GM21526 (cell line): ENCODE measurements at regions not wholly inside any gene's neighbourhood (a gene's known extent, or its start where the extent isn't known, plus 50 kb on each side); places are given as distances from the start of the nearest gene placed in this dataset.

Experiments used
- ATAC-seq: cut with Tn5 transposase; IDR thresholded peaks from one replicate; pipeline ENCODE4 v1.9.1; 2021; ENCODE audit warnings: moderate library complexity; ENCODE audit not compliant: unreplicated experiment, low FRiP score

DNA sequence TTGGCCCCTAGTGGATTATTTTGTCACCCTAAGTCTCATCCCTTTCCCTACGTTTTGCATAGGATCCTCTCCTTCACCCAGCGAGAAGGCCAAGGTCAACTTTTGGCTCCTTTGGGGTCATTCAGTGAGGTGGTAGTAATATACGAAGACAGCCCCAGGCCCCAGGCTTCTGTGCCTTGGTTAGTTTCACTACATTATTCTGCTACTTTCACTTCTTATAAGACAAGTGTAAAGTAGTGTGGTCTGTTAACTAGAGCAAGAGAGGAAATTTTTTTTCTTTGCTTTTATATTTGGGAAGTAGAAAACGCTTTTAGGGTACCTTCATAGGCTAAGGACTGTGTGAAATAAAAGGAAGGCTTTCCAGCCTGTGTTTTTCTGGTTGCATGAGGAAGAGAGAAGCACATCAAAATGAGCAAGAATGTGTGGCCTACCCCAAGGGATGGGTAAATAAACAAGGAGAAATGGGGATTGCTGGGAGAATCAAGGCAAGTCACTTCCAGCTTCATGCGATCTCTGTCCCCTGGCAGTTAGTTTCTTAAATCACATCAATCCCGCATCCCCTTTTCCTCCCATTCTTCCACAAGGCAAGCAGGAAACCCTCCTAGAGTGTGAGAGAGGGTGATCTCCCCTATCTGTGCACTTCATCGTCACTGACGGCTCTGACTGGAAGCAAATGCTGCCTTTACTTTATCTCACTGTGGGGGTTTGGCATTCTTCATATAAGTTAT lies 677.0 kb upstream of the WWC1 start:
- ATAC-seq, result no peak

DNA sequence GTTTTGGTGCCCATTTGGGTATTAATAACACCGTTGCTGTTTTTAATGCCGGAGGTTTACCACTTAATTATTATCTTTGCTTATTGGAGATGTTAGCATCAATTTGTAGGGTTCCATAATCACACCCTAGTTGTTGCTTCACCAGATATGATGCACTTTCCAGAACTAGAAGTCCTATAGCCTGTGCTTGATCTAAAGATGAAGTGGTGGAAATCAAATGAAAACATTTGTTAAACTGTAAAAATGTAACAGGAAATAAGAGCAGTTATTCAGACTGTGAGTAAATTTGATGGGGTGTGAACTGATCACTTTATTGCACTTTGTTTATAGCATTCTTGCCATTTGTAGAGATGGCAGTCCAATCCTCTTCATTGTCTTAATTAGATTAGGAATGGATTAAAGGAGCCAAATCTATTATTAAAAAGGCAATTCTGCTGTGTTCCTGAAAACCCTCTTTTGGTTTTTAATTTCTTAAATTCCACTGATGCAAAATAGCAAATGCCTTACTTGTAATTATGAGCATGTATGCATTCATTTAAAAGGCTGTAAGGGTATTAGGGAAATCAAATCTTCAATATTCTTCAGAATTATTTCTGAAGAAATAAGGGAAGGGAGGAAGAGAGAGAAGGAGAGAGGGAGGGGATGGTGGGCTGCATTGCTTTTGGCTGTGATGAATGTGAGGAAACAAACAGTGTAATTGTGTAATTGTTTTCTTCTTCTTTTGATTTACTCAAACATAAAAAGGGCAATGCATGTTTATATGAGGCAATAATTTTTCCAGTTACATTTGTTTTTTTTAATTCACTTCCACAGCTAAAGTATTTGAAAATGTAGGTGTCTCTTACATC lies 675.2 kb upstream of the WWC1 start:
- ATAC-seq, result no peak

GRCh38 chr5:167623354-167623753 lies 668.1 kb upstream of the WWC1 start:
- no peak for ATAC-seq

DNA sequence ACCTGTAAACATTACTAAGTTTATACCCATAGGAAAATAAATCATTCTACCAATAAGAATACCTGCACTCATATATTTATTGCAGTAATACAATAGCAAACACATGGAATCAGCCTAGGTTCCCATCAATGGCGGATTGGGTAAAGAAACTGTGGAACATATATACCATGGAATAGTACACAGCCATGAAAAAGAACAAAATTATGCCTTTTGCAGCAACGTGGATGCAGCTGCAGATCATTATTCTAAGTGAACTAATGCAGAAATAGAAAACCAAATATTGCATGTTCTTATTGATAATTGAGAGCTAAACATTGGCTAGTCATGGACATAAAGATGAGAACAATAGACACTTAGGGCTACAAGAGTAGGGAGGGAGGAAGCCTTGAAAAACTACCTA lies 667.4 kb upstream of the WWC1 start:
- ATAC-seq, result no peak

DNA sequence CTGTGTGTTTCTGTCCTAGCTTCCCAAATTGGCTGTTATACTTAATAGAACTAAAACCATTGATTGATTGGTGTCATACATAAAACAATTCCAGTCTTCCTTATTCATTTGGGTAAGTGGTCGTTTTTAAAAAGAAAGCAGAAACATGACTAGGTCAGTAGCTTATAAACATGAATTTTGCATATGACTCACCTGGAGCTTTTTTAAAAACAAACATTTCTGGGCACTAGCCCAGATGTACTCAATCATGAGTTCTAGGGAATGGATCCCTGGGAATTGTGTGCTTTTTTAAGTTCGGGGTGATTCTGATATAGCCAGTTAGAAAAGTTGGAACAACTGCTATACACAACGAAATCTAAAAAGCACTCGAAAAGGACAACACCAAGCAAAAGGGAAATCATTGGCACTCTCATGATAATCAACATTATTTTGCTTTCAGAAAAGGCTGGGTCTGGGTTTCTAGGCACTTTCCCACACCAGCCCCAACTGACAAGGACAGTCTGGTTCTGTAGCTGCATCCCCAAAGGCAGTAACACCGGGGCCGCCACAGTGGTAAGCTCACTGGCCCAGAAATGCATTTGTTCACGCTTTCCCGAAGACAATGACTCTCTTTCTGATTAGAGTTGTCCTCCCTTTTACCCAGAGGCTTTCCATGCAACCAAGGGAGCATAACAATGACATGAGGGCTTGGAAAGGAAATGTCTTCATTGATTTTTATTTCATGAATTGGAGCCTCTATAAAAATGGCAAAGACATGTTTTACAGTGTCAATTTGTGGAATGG lies 664.9 kb upstream of the WWC1 start:
- no peak for ATAC-seq

GRCh38 chr5:167629634-167630033 lies 661.8 kb upstream of the WWC1 start:
- no peak for ATAC-seq

DNA sequence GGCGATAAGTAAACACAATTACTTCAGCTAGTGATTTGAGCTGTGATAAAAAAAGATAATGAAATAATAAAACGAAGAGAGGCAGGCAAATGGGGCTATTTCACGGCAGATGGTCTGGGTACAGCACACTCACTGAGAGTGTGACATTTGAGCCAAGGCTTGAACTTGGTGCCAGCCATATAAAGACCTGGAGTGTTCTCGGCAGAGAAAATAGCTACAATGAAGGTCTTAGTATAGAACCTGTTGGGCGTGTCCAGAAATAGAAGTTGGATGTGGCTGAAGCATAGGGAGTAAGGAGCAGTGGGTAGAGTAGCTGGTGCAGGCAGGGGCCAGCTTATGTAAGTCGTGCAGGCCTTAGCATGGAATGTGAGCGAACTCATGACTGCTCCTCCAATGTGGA lies 660.3 kb upstream of the WWC1 start:
- ATAC-seq, result no peak

DNA sequence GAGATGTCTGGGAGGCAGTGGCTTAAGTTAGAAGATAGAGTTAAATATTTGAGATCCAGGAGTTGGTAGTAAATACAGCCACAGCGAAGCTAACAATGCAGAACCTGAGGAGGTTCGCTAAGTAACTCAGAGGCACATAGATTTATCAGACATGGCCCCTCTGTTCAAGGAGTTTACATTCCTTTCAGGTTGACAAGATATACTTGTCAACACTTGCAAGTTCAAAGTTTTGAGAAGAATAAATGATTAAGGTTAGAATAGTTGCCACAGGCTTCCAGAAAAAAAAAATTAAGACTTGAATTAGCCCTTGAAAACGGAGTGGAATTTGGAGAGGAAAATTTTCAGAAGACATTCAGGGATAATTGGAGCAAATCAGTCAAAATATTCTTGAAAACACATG lies 658.3 kb upstream of the WWC1 start:
- ATAC-seq, result no peak

GRCh38 chr5:167633931-167634341 lies 657.5 kb upstream of the WWC1 start:
- no peak for ATAC-seq

- ATAC-seq, result no peak
These were observed 657.0 kb upstream of the WWC1 start for GRCh38 chr5:167634432-167634831.

DNA sequence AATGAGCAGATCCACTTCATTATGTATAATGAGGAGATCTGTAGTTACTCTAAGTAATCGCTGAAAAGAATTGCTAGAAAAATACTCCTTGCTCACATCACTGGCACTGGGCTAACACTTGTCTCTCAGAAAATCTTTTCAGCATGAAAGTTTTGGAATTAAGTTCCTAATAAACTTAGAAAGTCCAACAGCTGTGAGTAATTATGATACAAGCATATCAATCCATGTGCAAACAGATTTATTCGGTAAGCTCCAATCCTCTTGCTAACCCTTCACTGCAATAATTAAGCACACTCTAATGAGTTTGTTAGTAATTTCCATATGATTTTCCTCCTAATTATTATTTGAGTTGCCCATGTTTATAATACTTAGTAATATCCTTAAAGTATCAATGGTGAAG lies 652.6 kb upstream of the WWC1 start:
- no peak for ATAC-seq

DNA sequence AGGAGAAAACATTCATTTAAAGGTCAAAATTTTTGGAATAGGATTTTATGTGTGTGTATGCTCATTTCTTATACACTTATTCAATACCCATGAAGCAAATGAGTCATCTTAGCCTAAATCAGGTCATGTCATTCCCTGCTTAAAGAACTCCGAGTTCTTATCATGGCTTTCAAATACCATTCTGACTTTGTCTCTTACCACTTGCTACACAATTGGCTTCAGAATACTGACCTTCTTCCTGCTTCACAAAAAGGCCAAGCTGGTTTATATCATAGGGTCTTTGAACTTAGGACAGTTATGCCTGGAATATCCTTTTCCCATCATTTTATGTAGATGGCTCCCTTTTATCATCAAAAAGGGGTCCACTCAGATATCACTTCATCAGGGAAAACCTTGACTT lies 652.2 kb upstream of the WWC1 start:
- ATAC-seq, result no peak

DNA sequence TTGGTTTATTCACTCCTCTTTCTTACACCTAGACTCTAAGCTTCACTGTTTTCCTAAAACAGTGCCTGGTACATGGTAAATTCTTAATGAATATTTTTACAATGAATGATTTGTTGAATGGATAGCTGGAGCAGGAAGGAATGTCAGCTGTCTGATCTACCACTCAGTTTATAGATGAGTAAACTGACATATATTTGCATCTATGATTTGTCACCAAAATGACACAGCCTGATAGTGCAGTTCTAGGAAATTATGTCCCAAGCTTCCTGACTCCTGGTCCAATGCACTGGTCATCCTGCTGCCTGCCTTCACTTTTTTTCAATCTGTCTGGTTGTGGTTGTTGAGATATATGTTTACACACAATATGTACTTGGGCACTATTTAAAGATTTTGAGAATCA lies 651.7 kb upstream of the WWC1 start:
- no peak for ATAC-seq

DNA sequence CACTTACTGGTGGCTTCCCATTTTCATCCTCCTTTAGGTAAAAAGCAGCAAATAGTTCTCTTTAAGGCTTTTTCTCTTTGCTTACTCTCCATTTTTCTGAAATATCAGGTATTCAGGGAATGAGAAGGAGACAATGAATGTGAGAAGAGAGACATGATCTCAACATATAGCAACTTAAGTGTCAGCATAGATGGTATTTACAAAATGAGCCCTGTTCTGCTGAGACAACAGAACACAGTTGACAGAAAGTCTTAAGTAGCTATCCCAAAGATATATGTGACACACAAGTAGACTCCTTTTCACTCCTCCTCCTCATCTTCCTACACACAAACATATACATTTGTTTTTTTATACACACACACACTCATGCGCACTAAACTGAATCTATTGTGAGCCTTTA lies 649.3 kb upstream of the WWC1 start:
- ATAC-seq, result no peak

DNA sequence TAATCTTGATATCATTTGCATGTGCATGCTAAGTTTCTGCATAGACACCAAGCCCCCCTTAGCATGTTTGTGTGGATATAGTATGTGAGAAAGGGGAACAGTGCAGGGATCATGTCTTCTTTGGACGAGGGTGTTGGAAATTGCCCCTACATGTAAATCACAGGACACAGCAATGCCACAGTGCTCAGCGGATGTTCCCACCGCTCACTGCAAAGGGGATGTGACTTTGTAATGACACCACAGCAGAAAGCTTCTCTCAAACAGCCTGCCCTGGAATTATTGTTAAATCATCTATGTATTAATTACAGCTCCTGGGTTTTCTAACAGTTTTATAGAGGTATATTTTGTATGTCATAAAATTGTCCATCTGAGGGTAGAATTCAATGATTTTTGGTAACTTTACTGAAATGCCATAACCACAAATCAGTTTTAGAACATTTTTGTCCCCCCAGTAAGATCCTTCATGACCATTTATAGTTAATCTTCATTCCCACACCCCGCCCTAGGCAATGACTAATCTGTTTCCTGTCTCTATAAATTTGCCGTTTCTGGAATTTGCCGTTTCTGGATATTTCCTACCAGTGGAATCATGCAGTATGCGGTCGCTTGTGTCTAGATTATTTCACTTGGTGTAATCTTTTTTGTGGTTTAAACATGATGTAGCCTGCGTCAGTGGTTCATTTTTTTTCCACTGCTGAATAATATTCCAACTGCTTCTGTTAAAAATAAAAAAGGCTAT lies 648.5 kb upstream of the WWC1 start:
- ATAC-seq, result no peak

GRCh38 chr5:167643631-167644280 lies 647.7 kb upstream of the WWC1 start:
- ATAC-seq, result no peak

DNA sequence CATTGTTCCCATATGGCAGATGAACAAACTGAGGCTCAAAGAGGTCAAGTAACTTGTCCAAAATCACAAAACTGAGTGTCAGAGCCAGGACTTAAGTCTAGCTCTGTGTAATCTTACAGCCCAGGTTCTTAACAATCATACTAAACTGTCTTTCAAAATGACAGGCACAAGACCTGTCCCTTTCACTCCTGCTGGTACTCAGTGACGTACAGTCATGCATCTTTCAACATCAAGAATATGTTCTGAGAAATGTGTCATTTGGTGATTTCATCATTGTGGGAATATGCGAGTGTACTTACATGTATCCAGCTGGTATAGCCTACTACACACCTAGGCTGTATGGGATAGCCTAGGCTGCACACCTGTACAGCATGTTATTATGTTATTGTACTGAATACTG lies 646.8 kb upstream of the WWC1 start:
- ATAC-seq, result no peak

DNA sequence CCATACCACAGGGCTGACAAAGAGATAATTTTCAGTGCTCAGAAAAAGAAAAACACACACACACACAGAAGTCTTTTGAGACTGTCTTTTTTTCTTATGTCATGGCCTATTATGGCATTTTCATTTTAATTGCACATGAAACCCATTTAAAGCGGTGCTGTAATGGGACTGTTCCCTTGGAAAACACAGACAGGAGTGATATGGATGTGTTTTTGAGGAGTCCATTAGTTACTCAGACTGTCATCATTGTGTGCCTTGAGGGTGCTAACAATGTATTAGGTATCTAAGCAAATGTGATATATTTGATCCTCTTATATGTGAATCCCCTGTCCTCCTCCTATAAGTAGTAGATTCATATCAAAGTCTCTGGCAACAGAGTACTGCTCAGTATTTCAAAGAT lies 642.0 kb upstream of the WWC1 start:
- ATAC-seq, result no peak

- ATAC-seq, result no peak
These were observed 638.8 kb upstream of the WWC1 start for GRCh38 chr5:167652690-167653089.

DNA sequence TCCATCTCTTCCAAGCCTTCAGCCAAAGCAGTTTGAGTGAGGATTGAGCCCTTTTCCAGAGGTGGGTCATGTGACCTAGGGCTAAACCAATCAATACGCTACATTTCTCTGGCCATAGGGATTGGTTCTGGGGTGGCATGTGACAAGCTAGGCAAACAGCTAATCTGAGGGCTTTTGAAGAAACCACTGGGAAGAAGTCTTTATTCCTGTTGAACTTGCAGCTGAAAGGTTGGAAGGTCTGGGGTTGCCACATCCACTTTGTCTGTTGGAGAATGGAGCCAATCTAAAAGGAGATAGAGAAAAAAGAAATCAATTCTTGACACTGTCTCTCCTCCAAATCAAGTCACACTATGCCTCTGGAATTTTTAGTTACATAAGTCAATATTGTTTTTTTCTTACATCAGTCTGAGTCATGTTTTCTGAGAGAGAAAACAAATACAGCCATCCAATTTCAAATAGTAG lies 637.8 kb upstream of the WWC1 start:
- no peak for ATAC-seq
